Ovary (tissue), 3 donors: ENCODE measurements at regions not wholly inside any gene's neighbourhood (a gene's known extent, or its start where the extent isn't known, plus 50 kb on each side); places are given as distances from the start of the nearest gene placed in this dataset.

Source experiments
- CTCF ChIP-seq, 3 donors: fragments of 450-650 bp in 2 of 3; fragments of 200-600 bp in 1 of 3; IDR thresholded peaks; one replicate each; pipeline versions ENCODE4 v1.5.1 to v1.8.0; 2016 to 2022; ENCODE audit warnings: antibody characterized with exemption in 3 of 3, mild to moderate bottlenecking in 1 of 3
- EP300 ChIP-seq: sonication (generic); formaldehyde crosslinking; IDR thresholded peaks from one replicate; pipeline ENCODE4 v1.6.1; 2017; ENCODE audit warnings: antibody characterized with exemption
- POLR2A ChIP-seq: fragments of 450-650 bp; IDR thresholded peaks from one replicate; pipeline ENCODE4 v1.6.1; 2017; ENCODE audit warnings: antibody characterized with exemption, mild to moderate bottlenecking, moderate library complexity
- donor health status: DM: no; HTN: no; CAD: no.

GRCh38 chr10:26361971-26362370 is 76.2 kb upstream of the APBB1IP start:
- TF ChIP-seq CTCF (IDR thresholded peaks at IDR 0.05) (no peak), POLR2A (no peak), EP300 (no peak)
